Stimulated activated CD4-positive, alpha-beta T cell treated with anti-CD3 and anti-CD28 coated beads, Interleukin-4, amount 100 ng/mL, for 48 hours (primary cell): ENCODE measurements at regions not wholly inside any gene's neighbourhood (a gene's known extent, or its start where the extent isn't known, plus 50 kb on each side); places are given as distances from the start of the nearest gene placed in this dataset.

Experiments used
- DNase-seq, 2 donors: peaks; one replicate each; pipeline ENCODE4 v3.0.0-alpha.2; 2020; ENCODE audit warnings: low read depth in 2 of 2

DNA sequence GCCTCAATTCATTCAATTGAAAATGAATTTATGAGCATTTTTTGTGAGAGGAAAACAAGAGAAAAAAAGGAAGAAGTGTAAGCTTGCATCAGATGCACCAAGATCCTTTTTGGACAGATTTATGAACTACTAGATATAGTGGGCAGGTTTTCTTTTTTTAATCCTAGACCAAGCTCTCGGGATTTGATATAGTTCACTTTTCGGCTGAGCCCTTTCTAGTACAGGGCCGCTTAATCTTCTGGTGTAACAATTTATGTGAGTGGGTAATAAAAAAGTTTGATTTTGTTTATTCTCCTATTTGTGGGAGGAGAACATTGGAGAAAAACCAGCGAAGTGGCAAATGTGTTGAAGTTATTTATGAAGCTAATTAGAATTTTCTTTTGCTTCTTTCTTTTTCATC lies 538.0 kb downstream of the UTRN start:
- no peak for DNase-seq

DNA sequence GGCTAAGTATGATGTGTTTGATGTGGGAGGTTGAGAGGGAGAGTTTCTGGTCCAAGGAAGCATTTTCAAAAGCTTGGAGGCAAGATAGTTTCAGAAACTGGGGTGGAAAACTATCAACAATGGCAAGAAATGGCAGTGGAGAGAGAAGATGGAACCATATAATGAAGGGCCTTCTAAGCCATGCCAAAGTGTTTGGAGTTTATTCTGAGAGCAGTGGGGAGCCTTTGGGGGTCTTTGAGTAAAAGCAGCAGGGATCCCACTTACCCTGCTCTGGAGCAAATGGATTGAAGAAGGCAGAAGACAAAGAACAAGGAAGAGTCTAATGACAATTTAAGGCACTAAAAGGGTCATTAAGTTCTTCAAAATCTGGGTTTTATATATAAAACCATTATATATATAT lies 538.9 kb downstream of the UTRN start:
- DNase-seq, result no peak

DNA sequence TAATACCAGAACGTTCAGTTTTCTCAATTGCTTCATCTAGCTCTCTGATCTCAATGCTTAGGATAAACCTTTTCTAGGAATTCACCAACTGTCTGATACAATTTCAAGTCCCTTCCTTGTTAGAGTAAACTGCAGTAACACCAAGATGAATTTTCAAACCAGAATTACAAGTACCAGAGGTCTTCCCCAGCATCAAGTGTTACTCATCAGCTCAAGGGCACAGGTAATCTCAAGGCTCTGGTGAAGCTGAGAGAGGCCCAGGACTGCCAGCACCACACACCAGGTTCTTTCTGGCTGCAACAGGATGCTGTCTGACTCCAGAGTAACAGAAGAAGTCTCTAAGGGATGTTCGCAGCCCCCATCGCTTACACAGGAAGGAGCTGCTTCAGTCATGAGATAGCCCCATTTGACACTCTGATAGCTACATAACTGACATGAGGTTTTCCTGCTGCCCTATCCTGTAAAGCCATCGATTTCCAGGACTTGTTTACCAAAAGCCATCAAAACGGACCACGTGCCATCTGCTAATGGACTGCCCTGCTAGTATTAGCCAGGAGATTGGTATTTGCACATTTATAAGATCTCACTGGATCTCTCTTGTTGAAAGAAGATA lies 549.4 kb downstream of the UTRN start:
- no peak for DNase-seq

DNA sequence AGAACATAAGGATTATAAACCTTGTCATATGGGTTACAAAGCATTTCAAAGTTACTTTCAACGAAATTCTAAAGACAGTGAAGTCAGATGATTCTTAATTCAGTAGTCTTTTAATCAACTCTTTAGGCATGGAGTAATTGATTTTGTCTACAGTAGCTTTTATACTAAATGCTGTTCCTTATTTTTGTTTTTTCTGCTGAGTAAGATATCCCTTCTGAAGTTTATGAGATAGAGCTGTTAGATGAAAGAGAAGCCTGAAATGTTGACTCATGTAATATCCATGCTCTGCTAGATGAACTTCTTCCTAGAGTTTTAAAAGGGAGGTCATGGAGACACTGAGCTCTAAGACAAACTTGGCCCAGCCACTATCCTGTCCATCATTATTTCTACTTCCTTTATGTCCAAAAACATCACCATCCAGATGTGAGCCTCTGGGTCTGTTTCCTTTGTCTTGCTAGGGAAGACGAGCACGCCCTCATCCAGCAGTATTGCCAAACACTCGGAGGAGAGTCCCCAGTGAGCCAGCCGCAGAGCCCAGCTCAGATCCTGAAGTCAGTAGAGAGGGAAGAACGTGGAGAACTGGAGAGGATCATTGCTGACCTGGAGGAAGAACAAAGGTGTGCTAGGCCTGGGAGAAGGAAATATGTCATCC lies 550.3 kb downstream of the UTRN start:
- DNase-seq, result no peak

DNA sequence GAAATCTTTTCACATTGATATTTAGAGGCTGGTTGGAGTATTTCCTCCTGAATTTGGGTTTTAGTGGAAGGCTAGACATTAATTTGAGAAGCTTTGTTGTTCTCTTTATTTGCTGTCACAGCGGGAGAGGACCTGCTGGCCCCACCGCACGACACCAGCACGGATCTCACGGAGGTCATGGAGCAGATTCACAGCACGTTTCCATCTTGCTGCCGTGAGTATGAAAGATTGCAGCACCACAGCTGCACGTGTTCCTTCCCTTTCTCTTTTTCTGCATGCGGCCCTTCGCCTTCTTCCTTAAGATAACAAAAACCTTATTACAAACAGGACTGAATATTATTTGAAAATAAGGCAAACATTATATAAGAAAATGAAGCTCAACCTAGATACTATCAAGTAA lies 555.5 kb downstream of the UTRN start:
- DNase-seq, result no peak

DNA sequence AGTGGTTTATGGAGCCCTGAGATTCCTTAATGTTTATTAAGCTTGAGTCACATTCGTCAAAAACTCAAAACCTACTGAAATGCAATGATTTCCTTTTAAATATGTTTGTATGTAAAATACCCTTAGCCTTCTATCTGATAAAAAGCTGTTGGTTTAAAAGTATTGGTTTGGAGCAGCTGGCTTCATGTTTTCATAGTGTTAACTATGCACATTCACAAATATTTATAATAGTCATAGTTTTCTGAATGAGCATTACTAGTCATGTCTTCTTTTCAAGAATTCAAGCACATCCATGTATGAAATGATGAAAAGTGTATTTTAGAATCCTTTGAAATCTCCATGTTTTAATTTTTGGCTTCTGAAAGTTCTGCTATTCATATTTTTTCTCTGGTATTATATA lies 558.6 kb downstream of the UTRN start:
- DNase-seq, result no peak

DNA sequence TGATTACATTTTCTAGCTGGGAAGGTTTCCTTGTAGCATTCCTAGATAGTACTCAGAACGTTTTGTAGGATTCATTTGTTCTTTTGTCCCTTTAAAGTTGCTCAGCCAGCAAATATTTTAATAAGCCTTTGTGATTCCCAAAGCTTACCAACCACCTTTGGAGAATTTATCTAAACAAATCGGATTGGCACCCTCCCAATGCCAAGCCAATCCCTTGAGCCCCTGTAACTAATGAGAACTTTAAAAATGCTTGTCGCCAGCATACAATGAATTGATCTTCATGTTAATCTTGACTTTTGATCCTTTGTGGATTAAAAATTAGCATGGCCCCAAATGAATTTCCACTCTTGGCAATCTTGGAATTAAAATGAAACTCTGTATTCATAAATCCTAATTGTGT lies 559.5 kb downstream of the UTRN start:
- no peak for DNase-seq

DNA sequence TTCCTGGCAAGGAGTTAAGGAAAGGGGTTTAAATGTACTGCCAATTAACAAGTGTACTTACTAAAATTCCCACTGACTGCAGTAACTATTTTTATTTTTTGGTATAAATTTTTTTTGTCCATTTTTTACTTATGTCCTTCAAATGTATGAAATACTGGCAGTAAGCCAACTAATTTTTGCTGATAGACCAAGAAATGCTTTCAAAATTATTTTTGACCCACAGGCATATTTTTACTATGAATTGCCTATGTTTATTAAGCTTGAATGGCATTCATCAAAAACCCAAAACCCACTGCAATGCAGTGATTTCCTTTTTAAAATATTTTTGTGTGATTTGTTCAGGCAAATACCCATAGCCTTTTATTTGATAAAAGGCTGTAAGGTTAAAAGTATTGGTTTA lies 560.1 kb downstream of the UTRN start:
- DNase-seq, result no peak

DNA sequence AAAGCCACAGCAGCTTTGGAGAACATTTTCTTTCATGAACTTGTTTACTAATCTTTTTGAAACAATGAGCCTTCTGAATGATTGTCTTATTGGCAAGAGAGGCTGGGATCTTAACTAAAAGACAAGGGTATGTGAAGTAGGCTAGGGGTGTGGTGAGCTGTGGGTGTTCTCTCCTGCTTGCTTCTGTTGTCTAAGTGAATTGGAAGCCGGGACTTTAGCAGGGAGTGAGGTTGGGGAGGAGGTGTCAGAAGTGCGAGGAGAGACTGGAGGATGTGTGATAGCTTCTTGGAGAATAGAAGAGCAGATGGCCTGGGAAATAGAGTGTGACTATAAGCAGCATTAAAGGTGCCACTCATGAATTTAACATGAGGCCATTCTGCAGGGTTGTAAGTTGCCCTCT lies 562.8 kb downstream of the UTRN start:
- no peak for DNase-seq

DNA sequence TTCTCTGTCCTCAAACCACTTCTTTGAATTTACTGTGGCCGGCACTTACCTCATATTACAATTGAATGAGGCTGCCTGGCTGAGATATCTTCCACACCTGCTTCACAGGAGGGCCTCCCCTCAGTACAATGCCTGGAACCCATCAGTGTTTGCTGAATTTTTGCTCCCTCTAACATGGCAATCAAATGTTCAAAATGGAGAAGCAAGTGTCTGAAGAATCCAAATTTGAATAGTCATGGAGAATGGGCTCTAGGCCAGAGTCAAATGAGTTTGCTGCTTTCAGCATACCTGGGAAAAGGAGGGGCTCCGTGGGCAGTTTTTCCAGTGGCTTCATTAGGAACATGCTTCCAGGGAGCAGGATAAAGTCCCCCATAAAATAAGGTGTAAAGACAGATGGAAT lies 564.8 kb downstream of the UTRN start:
- DNase-seq, result no peak

DNA sequence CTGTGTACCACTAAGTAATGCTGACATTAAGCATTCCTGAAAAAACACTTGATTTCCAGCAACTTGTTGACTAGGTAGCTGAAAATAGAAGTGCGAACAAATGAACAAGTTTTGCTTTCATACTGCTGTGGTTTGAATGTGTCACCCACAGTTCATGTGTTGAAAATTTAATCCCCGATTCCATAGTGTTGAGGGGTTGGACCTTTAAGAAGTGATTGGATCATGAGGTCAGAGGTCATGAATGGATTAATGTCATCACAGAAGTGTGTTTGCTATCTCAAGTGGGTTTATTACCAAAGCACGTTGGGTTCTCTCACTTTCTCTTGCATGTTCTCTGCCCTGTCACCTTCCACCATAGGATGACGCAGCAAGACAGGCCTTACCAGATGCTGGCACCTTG lies 568.5 kb downstream of the UTRN start:
- DNase-seq, result no peak

DNA sequence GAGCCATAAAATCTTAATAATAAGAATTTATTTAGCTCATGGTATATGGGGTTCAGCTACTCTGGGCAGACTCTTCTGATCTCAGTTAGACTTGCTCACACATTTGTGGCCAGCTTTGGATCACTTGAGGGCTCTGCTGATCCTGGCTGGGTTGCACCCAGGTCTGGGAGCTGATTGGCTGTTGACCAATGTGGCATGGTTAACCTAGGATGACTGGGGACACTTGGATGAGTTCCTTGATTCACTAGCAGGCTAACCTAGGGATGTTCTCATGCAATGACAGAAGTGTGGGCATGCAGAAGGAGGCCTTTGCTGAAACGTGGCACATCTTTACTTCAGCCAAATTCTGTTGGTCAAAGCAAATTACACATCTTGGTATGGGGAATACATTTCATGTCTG lies 569.5 kb downstream of the UTRN start:
- no peak for DNase-seq

DNA sequence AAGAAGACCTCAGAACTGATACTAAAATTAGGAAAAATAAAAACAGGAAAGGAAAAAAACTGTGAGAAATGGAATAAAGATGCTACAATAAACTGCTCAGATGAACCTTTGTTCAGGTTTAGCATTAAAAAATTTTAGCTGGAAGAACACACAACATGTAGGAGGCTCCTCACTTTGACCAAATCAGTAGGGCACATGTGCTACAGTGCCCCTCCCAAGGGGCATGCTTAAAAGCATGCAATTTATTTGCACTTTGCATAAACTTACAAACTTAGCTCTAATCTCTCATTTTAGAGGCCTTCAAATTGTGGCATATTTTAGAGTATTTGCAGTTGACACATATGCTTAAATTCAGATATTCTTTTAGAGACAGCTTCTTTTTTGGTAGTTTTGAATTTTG lies 570.2 kb downstream of the UTRN start:
- no peak for DNase-seq

DNA sequence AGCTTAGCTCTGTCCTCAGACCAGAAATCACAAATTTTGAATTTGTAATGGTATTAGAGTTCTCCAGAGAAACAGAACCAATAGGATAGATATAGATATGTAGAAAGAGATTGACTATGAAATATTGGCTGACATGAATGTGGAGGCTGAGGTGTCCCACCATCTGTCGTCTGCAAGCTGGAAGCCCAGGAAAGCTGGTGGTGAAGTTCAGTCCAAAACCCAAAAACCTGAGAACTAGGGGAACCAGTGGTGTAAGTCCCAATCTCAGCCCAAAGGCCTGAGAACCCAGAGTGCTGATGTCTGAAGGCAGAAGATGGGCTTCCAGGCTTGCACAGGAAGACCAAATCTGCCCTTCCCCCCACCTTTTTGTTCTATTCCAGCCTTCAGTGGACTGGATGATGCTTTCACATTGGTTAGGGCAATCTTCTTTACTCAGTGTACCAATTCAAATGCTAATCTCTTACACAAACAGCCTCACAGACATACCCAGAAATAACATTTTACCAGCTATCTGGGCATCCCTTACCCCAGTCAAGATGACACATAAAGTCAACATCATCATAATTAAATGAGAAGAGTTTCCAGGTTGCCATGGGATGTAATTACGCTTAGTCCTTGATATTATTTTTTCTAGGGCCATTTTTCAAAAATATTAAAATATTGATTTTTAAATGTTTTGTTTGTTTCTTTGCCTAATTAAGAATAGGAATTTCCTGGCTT lies 570.8 kb downstream of the UTRN start:
- no peak for DNase-seq

DNA sequence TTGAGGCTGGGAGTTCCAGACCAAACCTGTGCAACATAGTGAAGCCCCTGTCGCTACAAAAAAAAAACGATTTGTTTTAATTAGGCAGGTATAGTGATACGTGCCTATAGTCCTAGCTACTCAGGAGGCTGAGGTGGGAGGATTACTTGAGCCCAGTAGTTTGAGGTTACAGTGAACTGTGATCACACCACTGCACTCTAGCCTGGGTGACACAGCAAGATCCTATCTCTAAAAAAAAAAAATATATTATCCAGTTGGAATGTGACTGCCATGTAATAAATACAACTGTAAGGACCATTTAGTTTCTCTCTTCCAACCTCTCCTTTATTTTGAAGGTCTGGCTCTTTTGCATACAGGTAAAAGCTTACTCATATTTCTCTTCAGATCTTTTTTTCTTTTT lies 571.5 kb downstream of the UTRN start:
- no peak for DNase-seq

DNA sequence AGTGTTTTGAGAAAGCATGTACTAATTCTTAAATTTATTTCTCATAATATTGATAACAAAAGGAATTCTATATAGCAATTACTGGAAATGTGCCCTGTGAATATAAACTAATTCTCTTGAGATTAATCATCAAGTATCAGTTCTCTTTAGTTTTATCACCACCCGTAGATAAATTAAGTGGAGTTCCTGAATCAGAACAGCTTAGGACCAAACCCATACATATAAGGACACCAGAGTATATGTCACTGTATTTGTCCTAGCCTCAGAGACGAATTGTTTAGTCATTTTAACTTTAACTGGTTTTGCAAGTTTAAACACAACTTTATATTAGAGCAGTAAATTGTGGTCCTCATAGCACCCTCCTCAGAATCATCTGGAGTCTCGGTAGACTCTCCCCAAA lies 572.0 kb downstream of the UTRN start:
- DNase-seq, result no peak

DNA sequence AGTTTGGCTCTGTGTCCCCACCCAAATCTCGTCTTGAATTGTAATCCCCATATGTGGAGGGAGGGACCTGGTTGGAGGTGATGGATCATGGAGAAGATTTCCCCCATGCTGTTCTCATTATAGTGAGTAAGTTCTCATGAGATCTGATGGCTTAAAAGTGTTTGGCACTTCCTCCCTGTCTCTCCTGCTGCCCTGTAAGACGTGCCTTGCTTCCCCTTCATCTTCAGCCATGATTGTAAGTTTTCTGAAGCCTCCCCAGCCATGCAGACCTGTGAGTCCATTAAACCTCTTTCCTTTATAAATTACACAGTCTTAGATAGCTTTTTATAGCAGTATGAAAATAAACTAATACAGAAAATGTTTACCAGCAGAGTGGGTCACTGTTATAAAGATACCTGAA lies 577.6 kb downstream of the UTRN start:
- no peak for DNase-seq

DNA sequence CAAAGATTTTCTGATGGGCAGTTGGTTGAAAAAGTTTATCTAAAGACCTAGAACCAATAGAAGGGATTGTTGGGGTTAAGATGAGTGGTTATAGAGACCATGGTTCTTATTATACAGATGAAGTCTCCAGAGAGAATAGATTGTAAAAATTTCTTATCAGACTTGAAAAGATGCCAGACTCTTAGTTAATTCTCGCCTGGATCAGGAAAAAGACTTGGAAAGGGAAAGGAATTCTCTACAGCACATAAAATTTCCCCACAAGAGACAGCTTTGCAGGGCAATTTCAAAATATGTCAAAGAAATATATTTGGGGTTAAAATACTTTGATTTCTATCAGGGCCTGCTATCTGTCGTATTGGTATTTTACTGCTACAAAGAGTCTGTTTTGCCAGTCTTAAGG lies 582.6 kb downstream of the UTRN start:
- no peak for DNase-seq

DNA sequence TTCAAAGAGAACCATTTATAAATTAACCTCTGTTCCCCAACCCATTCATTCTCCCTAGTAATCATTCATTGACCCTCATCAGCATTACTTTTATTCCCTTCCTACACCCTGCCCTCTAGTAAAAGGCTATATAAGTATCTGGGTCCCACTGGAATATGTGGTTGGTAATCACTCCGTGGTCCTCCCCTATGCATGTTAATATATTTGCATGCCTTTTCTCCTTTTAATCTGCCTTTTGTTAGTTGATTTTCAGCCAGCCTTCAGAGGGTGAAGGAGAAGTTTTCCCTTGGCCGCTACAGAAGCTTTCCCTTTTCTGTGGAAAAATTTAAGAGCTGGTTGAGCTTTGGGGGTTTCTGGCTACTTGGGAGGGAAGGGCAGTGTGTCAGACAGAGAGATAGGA lies 585.6 kb downstream of the UTRN start:
- DNase-seq, result no peak

DNA sequence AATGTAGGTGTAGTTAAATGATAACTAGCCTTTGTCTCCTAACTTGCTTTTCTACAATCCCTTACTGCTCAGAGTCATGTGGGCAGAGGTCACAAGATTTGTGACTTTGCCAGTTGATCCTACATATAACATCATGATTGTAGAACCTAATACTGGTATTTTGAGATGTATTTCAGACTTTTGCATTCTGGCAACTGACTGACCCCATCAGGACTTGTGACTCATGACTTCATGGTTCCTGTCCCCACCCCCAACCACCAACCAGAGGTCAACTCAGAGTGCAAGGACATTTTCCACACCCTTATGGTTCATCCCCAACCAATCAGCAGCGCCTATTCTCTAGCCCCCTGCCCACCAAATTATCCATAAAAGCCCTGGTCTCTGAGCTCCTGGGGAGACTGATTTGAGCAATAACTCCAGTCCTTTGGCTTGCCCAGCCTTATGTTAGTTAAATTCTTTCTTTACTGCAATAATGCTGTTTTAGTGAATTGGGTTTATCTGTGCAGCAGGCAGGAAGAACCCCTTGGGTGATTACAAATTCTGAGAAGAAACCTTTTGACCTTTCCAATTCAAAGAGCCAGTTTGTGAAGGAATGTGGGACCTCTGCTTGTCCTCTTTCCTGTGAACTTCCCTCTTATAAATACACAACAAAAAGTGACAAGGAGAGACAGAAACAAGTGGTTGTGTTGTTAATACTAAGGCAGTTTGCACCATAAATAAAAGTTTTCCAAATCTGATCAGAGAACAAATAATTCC lies 588.7 kb downstream of the UTRN start:
- no peak for DNase-seq

DNA sequence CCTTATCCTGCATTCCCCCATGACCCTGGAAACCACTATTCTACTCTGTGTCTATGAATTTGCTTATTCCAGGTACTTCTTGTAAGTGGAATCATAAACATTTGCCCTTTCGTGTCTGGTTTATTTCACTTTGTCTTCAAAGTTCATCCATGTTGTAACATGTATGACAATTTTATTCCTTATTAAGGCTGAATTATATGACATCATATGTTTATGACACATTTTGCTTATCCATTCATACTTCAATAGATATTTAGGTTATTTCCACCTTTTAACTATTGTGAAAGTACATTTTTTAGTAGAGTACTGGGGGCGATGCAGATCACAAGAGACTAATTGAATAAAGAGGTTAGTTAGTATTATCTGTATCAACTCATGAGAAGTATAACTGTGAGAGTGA lies 591.6 kb downstream of the UTRN start:
- no peak for DNase-seq

DNA sequence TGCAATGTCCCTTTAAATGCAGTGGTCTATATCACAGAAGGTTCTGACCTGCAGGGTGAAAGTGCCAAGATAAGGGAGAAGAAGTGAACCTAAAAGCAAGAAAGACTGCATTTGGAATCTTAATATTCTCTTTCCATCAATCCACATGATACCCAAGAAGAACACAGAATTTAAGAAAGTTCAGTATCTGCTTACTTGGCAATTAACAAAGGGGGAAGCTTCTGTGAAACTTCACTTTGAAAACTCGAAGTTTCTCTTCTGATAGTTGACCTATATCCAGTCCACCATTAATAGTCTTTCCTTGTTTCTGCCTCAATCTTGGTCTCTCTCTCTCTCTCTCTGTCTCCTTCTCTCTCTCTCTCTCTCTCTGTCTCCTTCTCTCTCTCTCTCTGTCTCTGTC lies 592.0 kb downstream of the UTRN start:
- no peak for DNase-seq

DNA sequence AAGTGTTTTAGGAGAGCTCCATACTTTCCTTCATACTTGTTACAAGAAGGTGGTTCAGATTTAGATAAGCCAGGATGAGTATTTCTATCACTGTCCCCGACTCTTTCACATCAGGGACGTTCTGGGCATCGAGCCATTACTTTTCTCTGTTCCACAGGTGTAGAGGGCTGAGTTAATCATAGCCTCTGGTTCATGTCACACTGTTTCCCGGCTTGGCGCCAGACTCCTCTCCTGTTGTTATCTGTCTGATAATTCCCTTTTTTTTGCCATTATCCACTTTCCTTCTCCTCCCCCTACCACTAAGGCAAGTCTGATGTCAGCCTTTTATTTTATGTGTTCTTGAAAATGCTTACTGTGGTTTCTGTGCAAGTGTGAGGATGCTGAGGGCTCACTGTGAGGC lies 593.4 kb downstream of the UTRN start:
- DNase-seq, result no peak
